ENCODE measurements at regions not wholly inside any gene's neighbourhood (a gene's known extent, or its start where the extent isn't known, plus 50 kb on each side); places are given as distances from the start of the nearest gene placed in this dataset.

GRCh38 chr12:24478254-24478653 lies 470.6 kb downstream of the BCAT1 start:
- TF ChIP-seq CTCF (IDR thresholded peaks at IDR 0.05) (no peak), REST (IDR thresholded peaks at IDR 0.05; ENCODE audit: insufficient read depth in 1 of 2, low read depth in 2 of 2, low read length in 1 of 2) (no peak), TCF7L2 (IDR thresholded peaks at IDR 0.05; ENCODE audit: low read depth, low read length) (no peak), POLR2AphosphoS5 (IDR thresholded peaks at IDR 0.05; ENCODE audit: low read depth, low read length) (no peak), SIN3A (IDR thresholded peaks at IDR 0.05; ENCODE audit: borderline replicate concordance, insufficient read depth, low read depth, low read length) (no peak)

Measured in Panc1 (cell line).